T-helper 17 cell (primary cell): ENCODE measurements at regions not wholly inside any gene's neighbourhood (a gene's known extent, or its start where the extent isn't known, plus 50 kb on each side); places are given as distances from the start of the nearest gene placed in this dataset.
"Not testable (repeated sequence)": the region's sequence is repeated elsewhere in the genome, so short reads cannot be mapped to it uniquely, and the experiment has no call there.

Source experiments
- ATAC-seq: fragments of 150-1000 bp; cut with Tn5 transposase; 2 replicates; pipeline ENCODE4 v1.10.0; 2021; ENCODE audit warnings: mild to moderate bottlenecking, moderate library complexity
- DNase-seq, 3 donors: peaks; one replicate each; pipeline versions ENCODE4 v3.0.0 to v3.0.0-alpha.2; 2020 to 2021
- H3K9me3 ChIP-seq: one replicate; pipeline ENCODE4 v1.7.0; 2013; ENCODE audit warnings: low read length, mild to moderate bottlenecking; ENCODE audit not compliant: control insufficient read depth, poor library complexity, severe bottlenecking
- H3K27ac Mint-ChIP-seq: one replicate; pipeline ENCODE4 v1.8.0; 2022; ENCODE audit warnings: mild to moderate bottlenecking, moderate library complexity, mixed read lengths
- H3K27me3 Mint-ChIP-seq: one replicate; pipeline ENCODE4 v1.8.0; 2022; ENCODE audit warnings: mixed read lengths
- H3K36me3 Mint-ChIP-seq: one replicate; pipeline ENCODE4 v1.8.0; 2022; ENCODE audit warnings: low read depth, mixed read lengths
- H3K4me1 Mint-ChIP-seq: one replicate; pipeline ENCODE4 v1.8.0; 2022; ENCODE audit warnings: mild to moderate bottlenecking, mixed read lengths
- H3K4me3 Mint-ChIP-seq: one replicate; pipeline ENCODE4 v1.8.0; 2022; ENCODE audit warnings: mild to moderate bottlenecking, moderate library complexity, mixed read lengths

- DNase-seq (no peak), ATAC-seq (no peak)
- Mint-ChIP-seq H3K36me3 (no peaks in the 10 kb centered on the region), H3K4me3 (no peak overlapping the region), H3K27ac (no peak overlapping the region), H3K4me1 (no peaks in the 10 kb centered on the region), H3K27me3 (no peaks in the 10 kb centered on the region)
- H3K9me3 ChIP-seq = no peaks in the 10 kb centered on the region
Measured at GRCh38 chr10:108560488-108560887, 1362.8 kb downstream of the XPNPEP1 start.

- H3K4me3 Mint-ChIP-seq = no peak overlapping the region
Measured at GRCh38 chr10:108556186-108556585, 1367.1 kb downstream of the XPNPEP1 start.

GRCh38 chr10:108545921-108546320, 1377.4 kb downstream of the XPNPEP1 start:
- no peak for ATAC-seq
- Mint-ChIP-seq H3K4me3 (no peak overlapping the region), H3K27me3 (no peaks in the 10 kb centered on the region), H3K4me1 (no peaks in the 10 kb centered on the region), H3K36me3 (no peaks in the 10 kb centered on the region), H3K27ac (no peak overlapping the region)
- no peaks in the 10 kb centered on the region for H3K9me3 ChIP-seq
- DNase-seq = no peak

More at GRCh38 chr10:108556186-108556585, 1367.1 kb downstream of the XPNPEP1 start:
- ATAC-seq = no peak
- H3K36me3 Mint-ChIP-seq = no peaks in the 10 kb centered on the region
- H3K4me1 Mint-ChIP-seq = no peaks in the 10 kb centered on the region
- H3K9me3 ChIP-seq = no peaks in the 10 kb centered on the region
- no peaks in the 10 kb centered on the region for H3K27me3 Mint-ChIP-seq
- H3K27ac Mint-ChIP-seq = no peak overlapping the region
- DNase-seq = no peak

- Mint-ChIP-seq H3K27me3 (no peaks in the 10 kb centered on the region), H3K36me3 (no peaks in the 10 kb centered on the region), H3K4me1 (no peaks in the 10 kb centered on the region), H3K4me3 (no peak overlapping the region), H3K27ac (no peak overlapping the region)
- ATAC-seq (no peak), DNase-seq (no peak)
- no peaks in the 10 kb centered on the region for H3K9me3 ChIP-seq
Measured at GRCh38 chr10:108544500-108545120, 1378.7 kb downstream of the XPNPEP1 start.

GRCh38 chr10:108533551-108533950, 1369.0 kb upstream of the SORCS1 start:
- not testable (repeated sequence) for DNase-seq, H3K9me3 ChIP-seq, ATAC-seq, H3K27me3 Mint-ChIP-seq, H3K27ac Mint-ChIP-seq, H3K4me3 Mint-ChIP-seq, H3K4me1 Mint-ChIP-seq, H3K36me3 Mint-ChIP-seq

GRCh38 chr10:108523016-108523800, 1358.7 kb upstream of the SORCS1 start:
- DNase-seq (no peak), ATAC-seq (no peak)
- no peaks in the 10 kb centered on the region for H3K4me1 Mint-ChIP-seq
- no peak overlapping the region for H3K27ac Mint-ChIP-seq
- H3K36me3 Mint-ChIP-seq = no peaks in the 10 kb centered on the region
- H3K9me3 ChIP-seq = no peaks in the 10 kb centered on the region
- no peak overlapping the region for H3K4me3 Mint-ChIP-seq
- no peaks in the 10 kb centered on the region for H3K27me3 Mint-ChIP-seq

- no peak overlapping the region for H3K4me3 Mint-ChIP-seq
- no peaks in the 10 kb centered on the region for H3K27me3 Mint-ChIP-seq
- no peak overlapping the region for H3K27ac Mint-ChIP-seq
- no peaks in the 10 kb centered on the region for H3K36me3 Mint-ChIP-seq
- no peak for DNase-seq
- H3K9me3 ChIP-seq = no peaks in the 10 kb centered on the region
- no peaks in the 10 kb centered on the region for H3K4me1 Mint-ChIP-seq
- ATAC-seq = no peak
Measured at GRCh38 chr10:108521827-108522492, 1357.5 kb upstream of the SORCS1 start.

- Mint-ChIP-seq H3K27ac (no peak overlapping the region), H3K36me3 (no peaks in the 10 kb centered on the region), H3K27me3 (no peaks in the 10 kb centered on the region), H3K4me1 (no peaks in the 10 kb centered on the region), H3K4me3 (no peak overlapping the region)
- ATAC-seq (no peak), DNase-seq (no peak)
- H3K9me3 ChIP-seq = no peaks in the 10 kb centered on the region
Measured at GRCh38 chr10:108515821-108516220, 1351.3 kb upstream of the SORCS1 start.

- Mint-ChIP-seq H3K36me3 (no peaks in the 10 kb centered on the region), H3K4me1 (no peaks in the 10 kb centered on the region), H3K27ac (no peak overlapping the region), H3K27me3 (no peaks in the 10 kb centered on the region), H3K4me3 (no peak overlapping the region)
- no peak for ATAC-seq
- no peaks in the 10 kb centered on the region for H3K9me3 ChIP-seq
- DNase-seq = no peak
Measured at GRCh38 chr10:108500396-108500795, 1335.9 kb upstream of the SORCS1 start.

- no peak overlapping the region for H3K4me3 Mint-ChIP-seq
- H3K4me1 Mint-ChIP-seq = no peaks in the 10 kb centered on the region
- DNase-seq (no peak), ATAC-seq (no peak)
- no peak overlapping the region for H3K27ac Mint-ChIP-seq
- H3K36me3 Mint-ChIP-seq = no peaks in the 10 kb centered on the region
- H3K9me3 ChIP-seq = no peaks in the 10 kb centered on the region
- H3K27me3 Mint-ChIP-seq = no peaks in the 10 kb centered on the region
Measured at GRCh38 chr10:108496106-108496505, 1331.6 kb upstream of the SORCS1 start.

- H3K9me3 ChIP-seq = no peaks in the 10 kb centered on the region
- Mint-ChIP-seq H3K27ac (no peak overlapping the region), H3K27me3 (no peaks in the 10 kb centered on the region), H3K4me1 (no peaks in the 10 kb centered on the region), H3K4me3 (no peak overlapping the region), H3K36me3 (no peaks in the 10 kb centered on the region)
- DNase-seq (no peak), ATAC-seq (no peak)
Measured at GRCh38 chr10:108490944-108491343, 1326.4 kb upstream of the SORCS1 start.

- H3K9me3 ChIP-seq = no peaks in the 10 kb centered on the region
- no peaks in the 10 kb centered on the region for H3K4me1 Mint-ChIP-seq
- H3K27me3 Mint-ChIP-seq = no peaks in the 10 kb centered on the region
- DNase-seq = no peak
- no peak overlapping the region for H3K4me3 Mint-ChIP-seq
- ATAC-seq = no peak
- no peaks in the 10 kb centered on the region for H3K36me3 Mint-ChIP-seq
- no peak overlapping the region for H3K27ac Mint-ChIP-seq
Measured at GRCh38 chr10:108471420-108471819, 1306.9 kb upstream of the SORCS1 start.

- H3K27me3 Mint-ChIP-seq = no peaks in the 10 kb centered on the region
Measured at GRCh38 chr10:108469940-108470339, 1305.4 kb upstream of the SORCS1 start.

More at GRCh38 chr10:108469940-108470339, 1305.4 kb upstream of the SORCS1 start:
- H3K27ac Mint-ChIP-seq = no peak overlapping the region
- ATAC-seq (no peak), DNase-seq (no peak)
- H3K4me1 Mint-ChIP-seq = no peaks in the 10 kb centered on the region
- no peak overlapping the region for H3K4me3 Mint-ChIP-seq
- H3K36me3 Mint-ChIP-seq = no peaks in the 10 kb centered on the region
- H3K9me3 ChIP-seq = no peaks in the 10 kb centered on the region
